Tibial nerve (tissue), 4 donors: ENCODE measurements at regions not wholly inside any gene's neighbourhood (a gene's known extent, or its start where the extent isn't known, plus 50 kb on each side); places are given as distances from the start of the nearest gene placed in this dataset.

ENCODE experiments used
- DNase-seq, 2 donors: peaks; one replicate each; pipeline ENCODE4 v3.0.0-alpha.2; 2019; ENCODE audit warnings: low spot score in 2 of 2
- H3K27ac ChIP-seq, 4 donors: fragments of 200-600 bp; sonication (generic) in 3 of 4; one replicate each; pipeline ENCODE4 v1.5.1; 2017 to 2019; ENCODE audit warnings: mild to moderate bottlenecking in 1 of 4
- H3K27me3 ChIP-seq, 2 donors: fragments of 200-600 bp; sonication (generic) in 1 of 2; one replicate each; pipeline versions ENCODE4 v1.5.1 to v1.6.0; 2017 to 2019
- H3K36me3 ChIP-seq, 3 donors: fragments of 200-600 bp; sonication (generic); one replicate each; pipeline ENCODE4 v1.5.1; 2018 to 2019
- H3K4me1 ChIP-seq, 4 donors: fragments of 200-600 bp; sonication (generic) in 3 of 4; one replicate each; pipeline ENCODE4 v1.5.1; 2017 to 2019
- H3K4me3 ChIP-seq, 4 donors: fragments of 200-600 bp; sonication (generic) in 3 of 4; one replicate each; pipeline ENCODE4 v1.5.1; 2017 to 2019; ENCODE audit warnings: mild to moderate bottlenecking in 1 of 4, moderate library complexity in 1 of 4
- H3K9me3 ChIP-seq, 4 donors: fragments of 200-600 bp; sonication (generic) in 3 of 4; one replicate each; pipeline ENCODE4 v1.5.1; 2017 to 2019
- EP300 ChIP-seq, 2 donors: sonication (generic); formaldehyde crosslinking; IDR thresholded peaks; one replicate each; pipeline ENCODE4 v1.6.1; 2017; ENCODE audit warnings: antibody characterized with exemption in 2 of 2, mild to moderate bottlenecking in 1 of 2
- POLR2A ChIP-seq, 2 donors: fragments of 450-650 bp; IDR thresholded peaks; one replicate each; pipeline ENCODE4 v1.6.1; 2017; ENCODE audit warnings: antibody characterized with exemption in 2 of 2, mild to moderate bottlenecking in 2 of 2, moderate library complexity in 2 of 2
- WGBS, 2 donors: methylation state at CpG; one replicate each; pipeline ENCODE4 v1.1.5; 2018; 5-methylcytosine and 5-hydroxymethylcytosine counted together
- TF ChIP-seq, protein P1 (sequence below), 5 experiments: fragments of 200-600 bp in 3 of 5; fragments of 450-650 bp in 2 of 5; sonication (generic) in 3 of 5; IDR thresholded peaks; one replicate each; pipeline ENCODE4 v1.5.1; 2016 to 2019; ENCODE audit warnings: antibody characterized with exemption in 5 of 5, mild to moderate bottlenecking in 3 of 5, moderate library complexity in 2 of 5

DNA sequence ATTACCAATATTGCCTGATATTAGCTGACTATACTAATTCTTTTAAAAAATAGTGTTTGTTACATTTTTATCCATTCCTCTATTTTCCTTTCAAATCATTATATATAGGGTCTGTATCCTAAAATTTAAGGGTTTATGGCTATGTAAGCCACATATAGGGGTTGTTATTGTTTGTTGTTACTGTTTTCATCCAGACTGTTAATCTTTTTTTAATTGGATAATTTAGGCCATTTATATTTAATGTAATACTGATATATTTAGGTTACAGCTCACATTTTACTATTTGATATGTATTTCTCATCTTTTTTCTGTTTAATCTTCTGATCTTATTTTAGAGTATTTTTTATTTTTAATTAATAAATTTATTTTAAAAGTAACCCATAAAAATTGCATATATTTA, 487.1 kb upstream of the SGCG start:
- no peak overlapping the region for H3K4me3 ChIP-seq
- DNase-seq: no peak
- H3K27ac ChIP-seq: no peak overlapping the region
- no peaks in the 10 kb centered on the region for H3K4me1 ChIP-seq
- H3K36me3 ChIP-seq: no peaks in the 10 kb centered on the region
- TF ChIP-seq, protein P1, sequence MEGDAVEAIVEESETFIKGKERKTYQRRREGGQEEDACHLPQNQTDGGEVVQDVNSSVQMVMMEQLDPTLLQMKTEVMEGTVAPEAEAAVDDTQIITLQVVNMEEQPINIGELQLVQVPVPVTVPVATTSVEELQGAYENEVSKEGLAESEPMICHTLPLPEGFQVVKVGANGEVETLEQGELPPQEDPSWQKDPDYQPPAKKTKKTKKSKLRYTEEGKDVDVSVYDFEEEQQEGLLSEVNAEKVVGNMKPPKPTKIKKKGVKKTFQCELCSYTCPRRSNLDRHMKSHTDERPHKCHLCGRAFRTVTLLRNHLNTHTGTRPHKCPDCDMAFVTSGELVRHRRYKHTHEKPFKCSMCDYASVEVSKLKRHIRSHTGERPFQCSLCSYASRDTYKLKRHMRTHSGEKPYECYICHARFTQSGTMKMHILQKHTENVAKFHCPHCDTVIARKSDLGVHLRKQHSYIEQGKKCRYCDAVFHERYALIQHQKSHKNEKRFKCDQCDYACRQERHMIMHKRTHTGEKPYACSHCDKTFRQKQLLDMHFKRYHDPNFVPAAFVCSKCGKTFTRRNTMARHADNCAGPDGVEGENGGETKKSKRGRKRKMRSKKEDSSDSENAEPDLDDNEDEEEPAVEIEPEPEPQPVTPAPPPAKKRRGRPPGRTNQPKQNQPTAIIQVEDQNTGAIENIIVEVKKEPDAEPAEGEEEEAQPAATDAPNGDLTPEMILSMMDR (IDR thresholded peaks at IDR 0.05): no peak
- TF ChIP-seq EP300 (IDR thresholded peaks at IDR 0.05) (no peak), POLR2A (IDR thresholded peaks at IDR 0.05) (no peak)
- H3K27me3 ChIP-seq: no peaks in the 10 kb centered on the region
- H3K9me3 ChIP-seq: peaks cover 0 to 26% (median 3%) of the 10 kb centered on the region in 4 donors

DNA sequence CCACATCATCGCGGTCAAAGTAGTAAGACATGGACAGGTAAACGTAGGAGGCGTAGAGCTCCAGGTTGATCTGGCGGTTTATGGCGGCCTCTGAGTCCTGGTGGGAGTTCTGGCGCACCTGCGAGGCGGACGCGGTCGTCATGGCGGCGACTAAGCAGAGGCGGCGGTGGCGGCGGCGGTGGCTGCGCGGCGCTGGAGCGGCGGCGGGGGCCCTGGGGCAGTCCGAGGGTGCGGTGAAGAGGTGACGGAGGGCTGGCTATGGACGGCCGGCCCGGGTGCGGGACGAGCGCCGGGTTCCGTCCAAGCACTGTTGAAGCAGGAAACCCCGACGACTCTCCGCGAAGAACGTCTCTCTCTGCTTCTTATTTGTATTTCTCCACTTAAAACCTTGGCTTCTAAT, 484.3 kb upstream of the SGCG start:
- 84 to 93% methylated on average over 41 of the region's 41 CpGs for WGBS, 2 donors
- no peak for DNase-seq
- no peaks in the 10 kb centered on the region for H3K27me3 ChIP-seq
- H3K9me3 ChIP-seq: peaks cover 0 to 26% (median 3%) of the 10 kb centered on the region in 4 donors
- no peaks in the 10 kb centered on the region for H3K36me3 ChIP-seq
- no peaks in the 10 kb centered on the region for H3K4me1 ChIP-seq
- TF ChIP-seq EP300 (IDR thresholded peaks at IDR 0.05) (no peak), POLR2A (IDR thresholded peaks at IDR 0.05) (no peak)
- TF ChIP-seq, protein P1 (IDR thresholded peaks at IDR 0.05): no peak
- no peak overlapping the region for H3K27ac ChIP-seq
- no peak overlapping the region for H3K4me3 ChIP-seq

DNA sequence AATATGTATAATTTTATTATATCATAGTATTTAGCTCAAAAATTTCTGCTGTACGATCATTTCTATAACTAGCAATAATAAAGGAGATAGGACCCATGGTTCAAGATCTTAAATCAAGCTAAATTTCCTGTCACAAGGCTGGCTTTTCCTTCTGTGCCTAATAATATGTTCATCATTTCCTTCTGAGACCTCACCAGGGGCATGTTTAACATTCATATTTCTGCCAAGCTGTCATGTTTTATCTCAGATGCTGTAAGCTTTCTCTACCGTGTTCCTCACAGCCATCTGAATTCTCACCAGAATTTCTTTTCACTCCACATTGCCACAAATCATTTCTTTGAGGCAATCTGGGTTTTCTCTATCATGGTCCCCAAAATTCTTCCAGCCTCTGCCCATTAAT, 482.3 kb upstream of the SGCG start:
- H3K27me3 ChIP-seq: no peaks in the 10 kb centered on the region
- no peak for DNase-seq
- H3K36me3 ChIP-seq: no peaks in the 10 kb centered on the region
- no peak overlapping the region for H3K27ac ChIP-seq
- H3K9me3 ChIP-seq: peaks cover 0 to 21% (median 3%) of the 10 kb centered on the region in 4 donors
- TF ChIP-seq EP300 (IDR thresholded peaks at IDR 0.05): no peak
- TF ChIP-seq, protein P1 (IDR thresholded peaks at IDR 0.05): no peak
- no peak for TF ChIP-seq POLR2A (IDR thresholded peaks at IDR 0.05)
- 77 to 82% methylated on average over 2 of the region's 2 CpGs for WGBS, 2 donors
- H3K4me1 ChIP-seq: no peaks in the 10 kb centered on the region
- no peak overlapping the region for H3K4me3 ChIP-seq

DNA sequence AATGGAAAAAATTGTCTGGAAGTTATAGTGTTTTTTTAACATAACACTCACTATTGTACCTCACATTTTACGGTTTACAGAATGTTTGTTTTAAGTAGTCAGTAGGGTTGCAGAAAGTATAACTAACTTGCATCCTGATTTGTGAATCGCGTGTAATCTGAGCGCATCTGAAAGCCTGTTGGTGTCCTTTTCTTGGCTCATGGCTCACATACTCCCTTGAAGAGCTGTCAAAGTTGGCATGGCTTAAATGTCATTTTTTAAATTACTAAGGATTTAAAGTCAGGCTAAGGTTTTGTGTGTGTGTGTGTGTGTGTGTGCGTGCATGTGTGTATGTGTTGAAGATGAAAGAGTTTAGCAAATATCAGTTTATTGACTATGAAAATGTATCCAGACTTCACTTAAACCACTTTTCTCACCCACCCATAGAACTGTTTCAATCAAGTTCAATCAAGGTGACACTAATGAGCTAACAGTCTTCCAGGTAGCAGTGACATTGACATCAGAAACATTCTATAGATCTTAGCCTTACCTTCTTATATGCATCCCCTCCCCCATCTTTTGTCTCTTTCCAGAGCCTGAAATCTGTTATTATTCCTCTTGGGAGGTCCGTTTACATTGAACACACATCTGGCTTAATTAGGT, 480.4 kb upstream of the SGCG start:
- WGBS, 2 donors: 72 to 73% methylated on average over 6 of the region's 6 CpGs
- DNase-seq: no peak
- no peaks in the 10 kb centered on the region for H3K36me3 ChIP-seq
- no peaks in the 10 kb centered on the region for H3K27me3 ChIP-seq
- H3K4me3 ChIP-seq: no peak overlapping the region
- H3K4me1 ChIP-seq: no peaks in the 10 kb centered on the region
- no peak overlapping the region for H3K27ac ChIP-seq
- TF ChIP-seq POLR2A (IDR thresholded peaks at IDR 0.05) (no peak), EP300 (IDR thresholded peaks at IDR 0.05) (no peak)
- TF ChIP-seq, protein P1 (IDR thresholded peaks at IDR 0.05): no peak
- H3K9me3 ChIP-seq: peaks cover 0 to 6% (median 0%) of the 10 kb centered on the region in 4 donors

DNA sequence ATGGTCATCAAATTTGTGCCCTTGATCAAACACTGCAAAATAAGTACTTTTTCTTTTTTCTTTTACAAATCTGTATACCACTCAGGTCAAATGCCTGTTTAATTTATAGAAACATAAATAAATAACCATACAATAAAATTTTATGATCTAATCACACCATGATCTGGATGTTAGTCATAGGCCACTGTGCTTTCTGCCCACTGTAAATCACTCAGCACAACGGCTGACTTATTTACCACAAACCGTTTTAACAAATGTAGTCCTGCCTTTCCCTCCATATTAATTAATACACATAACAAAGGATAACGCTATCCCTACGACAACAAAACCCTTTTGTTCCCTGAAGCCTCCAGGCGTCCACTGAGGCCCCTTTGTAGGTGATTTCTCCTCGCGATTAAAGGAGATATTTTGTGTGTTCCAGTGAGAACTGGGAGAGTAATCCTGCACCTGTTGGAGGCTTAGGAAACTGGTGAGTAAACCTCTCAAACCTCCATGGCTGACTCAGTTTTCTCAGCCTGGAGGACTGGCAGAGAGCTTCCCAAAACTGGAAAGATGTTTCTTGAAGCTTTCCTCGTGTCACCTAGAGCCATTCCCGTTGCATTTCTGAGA, 477.1 kb upstream of the SGCG start:
- WGBS, 2 donors: 44 to 55% methylated on average over 9 of the region's 9 CpGs
- H3K4me3 ChIP-seq: no peak overlapping the region
- H3K36me3 ChIP-seq: no peaks in the 10 kb centered on the region
- H3K27ac ChIP-seq: no peak overlapping the region
- no peaks in the 10 kb centered on the region for H3K9me3 ChIP-seq
- no peaks in the 10 kb centered on the region for H3K27me3 ChIP-seq
- TF ChIP-seq POLR2A (IDR thresholded peaks at IDR 0.05) (no peak), EP300 (IDR thresholded peaks at IDR 0.05) (no peak)
- TF ChIP-seq, protein P1 (IDR thresholded peaks at IDR 0.05): no peak
- no peaks in the 10 kb centered on the region for H3K4me1 ChIP-seq
- no peak for DNase-seq
